HK-2 (cell line): ENCODE measurements at regions not wholly inside any gene's neighbourhood (a gene's known extent, or its start where the extent isn't known, plus 50 kb on each side); places are given as distances from the start of the nearest gene placed in this dataset.
"Not testable (repeated sequence)": the region's sequence is repeated elsewhere in the genome, so short reads cannot be mapped to it uniquely, and the experiment has no call there.

Experiments
- DNase-seq: peaks from one replicate; pipeline ENCODE4 v3.0.0-alpha.2; 2018; ENCODE audit not compliant: unreplicated experiment

- DNase-seq: no peak
Measured at GRCh38 chr11:19433367-19433766, 192.6 kb upstream of the E2F8 start.

DNA sequence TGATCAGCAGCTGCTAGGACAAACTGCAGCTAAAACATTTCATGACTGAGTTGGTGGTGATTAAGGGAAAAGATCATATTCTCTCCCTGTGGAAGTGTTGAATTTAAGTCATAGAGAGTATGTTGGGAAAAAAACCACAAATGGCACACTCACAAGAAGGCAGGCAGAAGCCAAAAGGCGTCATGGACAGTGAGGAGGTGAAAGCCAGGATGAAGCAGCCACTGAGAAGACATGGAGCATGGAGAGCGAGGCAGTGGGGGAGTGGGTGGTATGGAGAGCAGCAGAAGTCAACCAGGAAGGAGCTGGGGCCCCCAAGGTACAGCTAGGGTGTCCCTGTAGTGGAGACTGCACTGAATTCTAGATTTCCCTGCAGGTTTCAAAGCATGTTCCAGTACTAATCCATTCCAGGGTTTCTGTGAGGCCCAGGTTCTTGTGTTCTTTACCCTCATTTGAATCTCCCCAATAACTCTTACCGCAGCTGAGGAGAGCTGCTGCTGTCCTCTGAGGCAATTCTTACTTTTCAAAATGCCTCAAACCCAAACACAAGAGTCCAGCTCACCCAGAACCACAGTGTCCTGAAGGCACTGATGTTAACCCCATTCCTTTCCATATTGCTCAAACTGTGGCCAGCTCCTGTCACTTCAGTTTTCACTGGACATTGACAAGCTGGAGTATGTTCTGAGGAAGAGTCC, 191.8 kb upstream of the E2F8 start:
- DNase-seq: no peak

DNA sequence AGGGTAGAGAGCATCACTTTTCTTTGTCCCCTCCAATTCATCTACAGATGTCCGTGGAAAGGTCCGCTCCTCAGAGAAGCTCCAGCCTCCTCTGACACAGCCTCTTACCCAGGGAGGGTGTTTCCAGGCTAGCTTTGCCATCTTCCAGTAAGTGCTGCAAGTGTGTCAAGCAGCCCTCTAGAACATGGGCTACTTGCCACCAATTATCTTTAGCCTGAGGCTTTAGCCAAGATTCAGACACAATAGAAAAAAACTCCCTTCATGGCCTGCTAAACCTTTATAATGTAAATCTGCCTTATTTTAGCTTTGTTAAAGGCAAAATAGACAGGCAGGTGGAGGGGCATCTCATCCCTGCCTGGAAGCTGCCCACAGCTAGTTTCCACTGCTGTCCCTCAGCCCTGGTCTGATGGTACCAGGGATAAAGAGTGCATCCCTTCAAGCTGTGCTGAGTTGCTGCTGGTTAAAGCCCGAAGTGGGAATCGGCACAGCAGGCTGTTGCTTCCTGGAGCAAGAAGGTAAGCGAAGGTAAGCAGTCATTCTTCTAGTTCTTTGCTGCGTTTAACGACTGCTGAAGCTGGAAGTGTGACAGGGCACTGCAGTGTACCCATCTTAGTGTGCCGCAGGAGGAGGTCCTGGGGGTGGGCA, 190.1 kb upstream of the E2F8 start:
- DNase-seq: no peak

- no peak for DNase-seq
Measured at GRCh38 chr11:19430346-19430745, 189.6 kb upstream of the E2F8 start.

DNA sequence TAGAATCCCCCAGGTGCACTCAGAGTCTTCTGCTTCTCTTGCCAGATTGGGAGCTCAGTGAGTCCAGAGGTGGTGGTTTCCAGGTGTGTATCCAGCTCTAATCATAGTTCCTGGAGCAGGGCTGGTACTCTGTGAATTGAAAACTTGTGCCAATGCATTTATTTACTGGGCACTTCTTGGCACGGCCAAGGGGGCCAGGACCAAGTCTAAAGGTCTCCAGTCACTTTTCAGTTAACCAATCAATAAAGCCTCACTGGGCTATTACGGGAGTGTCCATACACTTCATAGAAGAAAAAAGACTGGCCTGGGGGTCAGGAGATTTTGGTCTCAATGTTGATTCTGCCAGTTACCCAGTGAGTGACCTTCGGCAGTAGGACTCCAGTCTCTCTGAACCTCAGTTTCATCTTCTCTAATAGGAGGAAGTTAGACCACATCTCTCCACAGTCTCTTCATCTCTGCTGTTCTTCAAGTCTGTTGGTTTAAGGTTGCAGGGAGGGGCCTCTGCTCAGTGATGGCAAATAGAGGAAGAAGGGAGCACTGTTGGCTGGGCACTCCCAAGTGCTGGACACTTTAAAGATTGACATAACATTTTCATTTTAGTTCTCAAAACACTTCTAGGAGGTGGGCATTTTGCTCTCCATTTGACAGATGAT, 188.5 kb upstream of the E2F8 start:
- DNase-seq: no peak

DNA sequence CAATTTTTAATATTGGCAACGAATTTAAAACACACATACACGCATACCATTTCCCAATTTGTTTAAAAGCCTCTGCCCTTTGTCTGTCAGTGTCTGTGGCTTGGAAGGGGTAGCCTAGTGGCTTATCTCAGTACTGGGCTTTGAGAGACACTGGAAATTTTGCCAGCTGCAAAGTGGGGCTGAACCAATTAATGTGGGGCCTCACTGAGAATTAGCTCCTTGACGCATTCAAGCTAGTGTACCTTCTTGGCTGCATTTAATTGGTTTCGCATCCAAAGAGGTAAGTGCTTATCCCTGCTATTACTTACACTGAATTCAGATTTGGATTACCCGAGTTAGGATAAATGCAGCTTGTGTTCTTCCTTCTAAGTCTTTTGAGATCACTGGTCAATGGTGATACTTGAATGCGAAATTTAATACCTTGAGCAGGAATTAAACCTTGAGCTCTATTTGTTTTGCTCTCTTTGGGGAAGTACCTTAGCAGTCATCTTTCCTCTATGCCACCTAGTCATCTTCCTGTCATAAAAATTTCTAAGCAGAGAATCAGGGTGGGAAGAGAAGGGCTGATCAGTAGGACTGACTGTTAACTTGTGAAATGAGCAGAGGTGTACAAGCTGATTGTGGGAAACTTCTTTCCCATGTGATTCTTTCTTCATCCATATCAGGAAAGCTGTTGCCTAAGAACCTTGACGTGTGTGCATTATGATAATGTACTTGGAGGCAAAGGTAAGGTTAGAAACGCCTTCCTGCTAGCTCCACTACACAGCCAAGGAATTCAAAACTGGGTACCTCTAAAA, 187.7 kb upstream of the E2F8 start:
- no peak for DNase-seq

GRCh38 chr11:19426756-19427403, 186.1 kb upstream of the E2F8 start:
- DNase-seq: no peak

DNA sequence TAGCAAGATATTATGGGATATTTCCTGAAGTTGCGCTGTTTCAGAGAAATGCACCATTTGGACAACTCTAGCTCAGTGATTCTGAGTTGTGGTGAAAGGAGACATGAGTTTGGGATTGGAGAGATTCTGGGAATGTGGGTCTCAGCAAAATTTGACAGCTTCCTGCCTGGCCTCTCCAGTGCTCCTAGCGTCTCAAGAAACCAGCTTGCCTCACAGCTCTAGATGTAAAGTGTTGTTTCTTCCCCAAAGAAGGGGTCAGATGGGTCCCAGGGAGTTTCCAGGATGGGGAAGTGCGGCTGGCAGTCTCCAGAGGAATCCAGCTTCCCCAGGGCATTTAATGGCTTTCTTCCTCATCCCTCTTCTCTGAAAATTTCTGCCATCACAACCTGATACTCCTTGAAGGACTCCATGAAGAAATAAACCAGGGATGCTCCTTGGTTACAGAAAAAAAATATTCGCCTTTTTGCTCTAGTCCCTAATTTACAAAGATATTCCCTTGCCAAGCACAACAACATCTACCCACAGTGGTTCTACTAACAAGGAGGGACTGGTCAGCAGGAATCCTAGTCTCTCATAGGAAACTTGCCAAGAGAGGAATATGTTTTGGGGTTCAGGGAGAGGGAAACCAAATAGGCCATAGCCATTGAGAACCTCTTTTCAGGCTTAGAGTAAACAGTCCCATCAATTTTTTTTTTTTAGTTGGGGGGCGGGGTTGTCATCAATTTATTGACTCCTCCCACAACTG, 185.4 kb upstream of the E2F8 start:
- DNase-seq: no peak

GRCh38 chr11:19422276-19422675, 181.5 kb upstream of the E2F8 start:
- no peak for DNase-seq

GRCh38 chr11:19420868-19421533, 180.3 kb upstream of the E2F8 start:
- no peak for DNase-seq

GRCh38 chr11:19419808-19420207, 179.1 kb upstream of the E2F8 start:
- DNase-seq: no peak

GRCh38 chr11:19419021-19419750, 178.4 kb upstream of the E2F8 start:
- DNase-seq: no peak

- no peak for DNase-seq
Measured at GRCh38 chr11:19418221-19418620, 177.5 kb upstream of the E2F8 start.

- not testable (repeated sequence) for DNase-seq
Measured at GRCh38 chr11:19412070-19412469, 171.3 kb upstream of the E2F8 start.

GRCh38 chr11:19410032-19410431, 169.3 kb upstream of the E2F8 start:
- no peak for DNase-seq

DNA sequence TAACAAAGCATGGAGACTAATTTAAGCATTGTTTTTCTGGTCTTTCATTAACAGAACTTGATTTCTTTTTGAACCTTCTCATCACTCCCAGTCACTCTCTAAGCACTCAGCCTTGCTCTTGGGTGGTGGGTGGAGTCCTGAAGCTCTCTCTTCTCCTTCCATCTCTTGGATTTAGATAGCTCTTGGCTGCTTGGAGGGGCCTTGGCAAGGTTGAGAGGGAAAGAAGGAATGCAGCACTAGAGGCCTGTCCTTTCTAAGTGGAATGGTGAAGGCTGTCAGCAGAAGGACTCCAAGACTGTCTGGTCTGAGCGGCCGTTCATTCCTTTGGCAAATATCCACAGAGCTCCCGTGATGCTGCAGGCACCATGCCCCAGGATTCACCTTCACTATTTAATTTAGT, 168.6 kb upstream of the E2F8 start:
- no peak for DNase-seq

- no peak for DNase-seq
Measured at GRCh38 chr11:19407677-19408270, 167.0 kb upstream of the E2F8 start.

DNA sequence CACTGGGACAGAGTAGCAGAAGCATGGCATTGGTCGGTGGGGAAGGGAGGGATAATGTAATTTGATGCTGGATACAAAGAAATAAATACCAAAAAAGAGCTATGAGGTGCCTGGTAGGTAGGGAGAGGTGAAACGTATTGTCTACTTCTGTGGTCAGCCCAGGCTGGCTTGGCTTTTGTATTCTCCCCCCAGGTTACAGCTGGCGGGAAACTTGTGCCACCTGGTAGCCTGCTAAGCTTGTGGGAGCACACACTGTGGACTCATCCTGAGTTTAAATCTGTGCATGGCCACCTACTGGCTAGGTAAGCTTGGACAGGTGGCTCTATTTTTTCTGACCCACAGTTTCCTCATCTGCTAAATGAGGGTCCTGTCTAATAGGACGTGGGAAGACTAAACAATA, 165.2 kb upstream of the E2F8 start:
- no peak for DNase-seq

DNA sequence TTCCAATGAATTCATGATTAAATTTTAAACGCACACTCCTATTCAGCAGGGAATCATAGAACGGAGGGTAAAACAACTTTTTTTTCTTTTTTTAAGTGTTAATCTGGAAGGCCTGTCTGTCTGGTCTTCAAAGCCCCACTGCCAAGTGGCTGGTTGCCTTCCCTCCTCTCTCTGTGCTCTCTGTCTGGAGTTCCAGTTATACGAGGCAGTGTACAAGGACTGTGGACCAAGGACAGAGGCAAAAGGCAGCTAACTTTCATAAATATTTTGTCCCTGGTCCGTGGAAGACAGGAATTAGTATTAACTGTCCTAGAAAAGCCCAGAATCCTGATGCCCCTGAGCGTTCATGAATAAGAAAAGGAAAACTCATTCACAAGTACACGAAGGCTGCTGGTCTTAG, 164.0 kb upstream of the E2F8 start:
- DNase-seq: no peak
